PC-3 (cell line): ENCODE measurements at regions not wholly inside any gene's neighbourhood (a gene's known extent, or its start where the extent isn't known, plus 50 kb on each side); places are given as distances from the start of the nearest gene placed in this dataset.

Source experiments
- ATAC-seq: fragments of 200-7000 bp; cut with Tn5 transposase; 2 replicates; pipeline ENCODE4 v1.9.1; 2020; ENCODE audit warnings: mild to moderate bottlenecking, moderate library complexity
- BruUV-seq: library from RNA; stranded (reverse); fragments of 400-500 nt; replicated peaks from 2 replicates; lab custom pipeline; 2021; lab: Mats Ljungman, UMichigan
- CTCF ChIA-PET: fragments of 300-600 bp; sonication (Branson Sonifier 250); formaldehyde crosslinking; loops from one replicate; lab custom pipeline; 2022; ENCODE audit warnings: antibody characterized with exemption; lab: Charles Lee
- POLR2A ChIA-PET: fragments of 300-600 bp; sonication (Branson Sonifier 250); formaldehyde crosslinking; loops from one replicate; lab custom pipeline; 2022; ENCODE audit warnings: antibody characterized with exemption; ENCODE audit not compliant: unreplicated experiment; lab: Charles Lee
- DNase-seq: peaks from one replicate; pipeline ENCODE4 v3.0.0-alpha.2; 2015
- H2AFZ ChIP-seq: fragments of 300-600 bp; sonication (generic); 2 replicates; pipeline ENCODE4 v1.6.0; 2016; ENCODE audit warnings: antibody characterized with exemption, low read length
- H3F3A ChIP-seq: fragments of 300-600 bp; sonication (generic); one replicate; pipeline ENCODE4 v1.6.0; 2017; ENCODE audit warnings: antibody characterized with exemption, low read length, control low read depth, mild to moderate bottlenecking; ENCODE audit not compliant: unreplicated experiment
- H3K27ac ChIP-seq: fragments of 300-600 bp; sonication (generic); 2 replicates; pipeline ENCODE4 v1.5.1; 2016; ENCODE audit warnings: mild to moderate bottlenecking, low read length
- H3K27me3 ChIP-seq: fragments of 300-600 bp; sonication (generic); 2 replicates; pipeline ENCODE4 v1.6.1; 2016; ENCODE audit warnings: low read length, mixed read lengths
- H3K36me3 ChIP-seq: fragments of 300-600 bp; sonication (generic); 2 replicates; pipeline ENCODE4 v1.6.1; 2016; ENCODE audit warnings: low read depth, mixed run types, low read length, mixed read lengths
- H3K4me1 ChIP-seq: fragments of 300-600 bp; sonication (generic); 2 replicates; pipeline ENCODE4 v1.5.1; 2016; ENCODE audit warnings: low read length; ENCODE audit not compliant: insufficient read depth
- H3K4me2 ChIP-seq: fragments of 300-600 bp; sonication (generic); 2 replicates; pipeline ENCODE4 v1.6.0; 2016; ENCODE audit warnings: low read length
- H3K4me3 ChIP-seq: fragments of 300-600 bp; sonication (generic); 2 replicates; pipeline ENCODE4 v1.5.1; 2016; ENCODE audit warnings: mild to moderate bottlenecking, low read length, mixed read lengths
- H3K79me2 ChIP-seq: fragments of 300-600 bp; sonication (generic); 2 replicates; pipeline ENCODE4 v1.6.1; 2017; ENCODE audit warnings: low read length, mixed read lengths
- H3K9ac ChIP-seq: fragments of 300-600 bp; sonication (generic); 2 replicates; pipeline ENCODE4 v1.6.0; 2016; ENCODE audit warnings: mild to moderate bottlenecking, low read length
- H3K9me2 ChIP-seq: fragments of 300-600 bp; sonication (generic); replicated peaks from 2 replicates; pipeline ENCODE4 v1.6.1; 2016; ENCODE audit warnings: mixed run types, low read length, mixed read lengths
- H3K9me3 ChIP-seq: fragments of 300-600 bp; sonication (generic); 2 replicates; pipeline ENCODE4 v1.6.1; 2016; ENCODE audit warnings: low read length, mixed read lengths
- H4K20me1 ChIP-seq: fragments of 300-600 bp; sonication (generic); 2 replicates; pipeline ENCODE4 v1.6.1; 2016; ENCODE audit warnings: low read length, mixed read lengths
- CTCF ChIP-seq: fragments of 300-600 bp; sonication (generic); conservative IDR thresholded peaks from 2 replicates; pipeline ENCODE4 v1.5.1; 2017; ENCODE audit warnings: antibody characterized with exemption, low read depth, mild to moderate bottlenecking, low read length
- EZH2 ChIP-seq: fragments of 300-600 bp; sonication (generic); IDR thresholded peaks from one replicate; pipeline ENCODE4 v1.6.1; 2017; ENCODE audit warnings: antibody characterized with exemption, mild to moderate bottlenecking, low read length; ENCODE audit not compliant: unreplicated experiment
- EZH2phosphoT487 ChIP-seq: fragments of 300-600 bp; sonication (generic); IDR thresholded peaks from 2 replicates; pipeline ENCODE4 v1.6.1; 2018; ENCODE audit warnings: mild to moderate bottlenecking, antibody characterized with exemption, low read length, borderline replicate concordance
- intact Hi-C: fragments of 100-400 bp; cut with micrococcal nuclease; formaldehyde crosslinking; loops from 2 replicates; pipeline ENCODE4 v1.9.0; 2023

- no peak overlapping the region for H3K4me2 ChIP-seq
- peaks cover 3% of the 10 kb centered on the region; the same call in 1 of the 2 replicates for H3K9me3 ChIP-seq
- intact Hi-C loops = no loop called here
- H3F3A ChIP-seq = no peaks in the 10 kb centered on the region
- ATAC-seq (no peak), DNase-seq (peak; percentile 32)
- no peak overlapping the region for H3K27ac ChIP-seq
- no peak overlapping the region for H2AFZ ChIP-seq
- BruUV-seq = no TSS peak
- H3K36me3 ChIP-seq = no peaks in the 10 kb centered on the region
- H3K79me2 ChIP-seq = no peaks in the 10 kb centered on the region
- CTCF ChIA-PET = interaction anchor here (0.5 kb wide), 1 partner anchor 842 kb away, joined by 4 read pairs; no protein-coding TSS in a partner anchor
- TF ChIP-seq EZH2 (no peak), EZH2phosphoT487 (no peak), CTCF (no peak)
- POLR2A ChIA-PET = no interaction called here
- H3K9me2 ChIP-seq = no peaks in the 10 kb centered on the region
- no peaks in the 10 kb centered on the region for H3K4me1 ChIP-seq
- H3K4me3 ChIP-seq = no peak overlapping the region
- no peaks in the 10 kb centered on the region for H3K27me3 ChIP-seq
- no peaks in the 10 kb centered on the region for H4K20me1 ChIP-seq
- no peak overlapping the region for H3K9ac ChIP-seq
Observed at GRCh38 chr3:111352585-111352984, 189.4 kb upstream of the CD96 start.

GRCh38 chr3:111359261-111360030 lies 182.6 kb upstream of the CD96 start:
- H3K9ac ChIP-seq = no peak overlapping the region
- no peaks in the 10 kb centered on the region for H3K9me2 ChIP-seq
- POLR2A ChIA-PET = no interaction called here
- H2AFZ ChIP-seq = no peak overlapping the region
- no peaks in the 10 kb centered on the region for H3K27me3 ChIP-seq
- no peak overlapping the region for H3K27ac ChIP-seq
- no TSS peak for BruUV-seq
- no peak overlapping the region for H3K4me2 ChIP-seq
- H3K9me3 ChIP-seq = no peaks in the 10 kb centered on the region
- intact Hi-C loops = no loop called here
- no peaks in the 10 kb centered on the region for H3K79me2 ChIP-seq
- ATAC-seq = no peak
- no peak overlapping the region for H3K4me3 ChIP-seq
- CTCF ChIA-PET = no interaction called here
- H3F3A ChIP-seq = no peaks in the 10 kb centered on the region
- TF ChIP-seq CTCF (no peak), EZH2 (no peak), EZH2phosphoT487 (no peak)
- no peak for DNase-seq
- no peaks in the 10 kb centered on the region for H4K20me1 ChIP-seq
- H3K4me1 ChIP-seq = no peaks in the 10 kb centered on the region
- no peaks in the 10 kb centered on the region for H3K36me3 ChIP-seq

GRCh38 chr3:111362381-111363009 lies 179.5 kb upstream of the CD96 start:
- intact Hi-C loops = no loop called here
- ChIA-PET CTCF (no interaction called here), POLR2A (no interaction called here)
- Histone ChIP-seq H3K9me2 (no peaks in the 10 kb centered on the region), H3K4me2 (no peak overlapping the region), H3K36me3 (no peaks in the 10 kb centered on the region), H3F3A (no peaks in the 10 kb centered on the region), H3K27ac (no peak overlapping the region), H3K4me3 (no peak overlapping the region), H3K4me1 (no peaks in the 10 kb centered on the region), H3K9ac (no peak overlapping the region), H4K20me1 (no peaks in the 10 kb centered on the region), H2AFZ (no peak overlapping the region), H3K27me3 (no peaks in the 10 kb centered on the region), H3K9me3 (no peaks in the 10 kb centered on the region), H3K79me2 (no peaks in the 10 kb centered on the region)
- TF ChIP-seq EZH2phosphoT487 (no peak), CTCF (no peak), EZH2 (no peak)
- ATAC-seq (peak; percentile 33; the same call in 1 of the 2 replicates), DNase-seq (no peak)
- no TSS peak for BruUV-seq
